Left kidney (tissue), 1 donor: ENCODE measurements at regions not wholly inside any gene's neighbourhood (a gene's known extent, or its start where the extent isn't known, plus 50 kb on each side); places are given as distances from the start of the nearest gene placed in this dataset.
"Not testable (repeated sequence)": the region's sequence is repeated elsewhere in the genome, so short reads cannot be mapped to it uniquely, and the experiment has no call there.

Experiments used
- DNase-seq: peaks from one replicate; pipeline ENCODE4 v3.0.0-alpha.2; 2013

DNA sequence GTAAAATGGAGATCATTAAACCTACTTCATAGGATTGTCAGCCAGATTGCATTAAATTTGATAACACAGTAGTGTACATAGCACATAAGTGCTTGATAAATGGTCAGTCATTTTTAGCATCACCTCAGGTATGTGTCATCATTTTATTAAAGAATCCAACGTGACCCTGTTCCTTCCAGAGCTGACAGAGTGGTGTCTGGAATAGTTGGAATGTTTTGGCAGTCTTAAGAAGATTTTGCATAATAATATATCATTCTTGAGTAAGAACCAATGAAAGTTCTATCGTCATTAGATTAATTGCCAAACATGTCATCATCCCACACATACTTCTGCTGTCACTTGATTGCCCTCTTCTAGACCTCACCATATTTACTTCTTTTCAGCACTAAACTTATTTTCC, 451.4 kb upstream of the POM121L12 start:
- DNase-seq, result no peak

DNA sequence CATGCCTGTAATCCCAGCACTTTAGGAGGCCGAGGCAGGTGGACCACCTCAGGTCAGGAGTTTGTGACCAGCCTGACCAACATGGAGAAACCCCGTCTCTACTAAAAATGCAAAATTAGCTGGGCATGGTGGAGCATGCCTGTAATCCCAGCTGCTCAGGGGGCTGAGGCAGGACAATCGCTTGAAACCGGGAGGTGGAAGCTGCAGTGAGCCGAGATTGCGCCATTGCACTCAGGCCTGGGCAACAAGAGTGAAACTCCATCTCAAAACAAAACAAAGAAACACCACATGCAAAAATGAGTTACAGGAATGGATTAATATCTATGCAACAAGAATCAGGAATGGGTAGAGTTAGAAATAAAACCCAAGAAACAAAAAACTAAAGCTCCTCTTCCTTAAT, 462.3 kb upstream of the POM121L12 start:
- DNase-seq, result not testable (repeated sequence)

GRCh38 chr7:52571026-52571425, 464.4 kb upstream of the POM121L12 start:
- no peak for DNase-seq

DNA sequence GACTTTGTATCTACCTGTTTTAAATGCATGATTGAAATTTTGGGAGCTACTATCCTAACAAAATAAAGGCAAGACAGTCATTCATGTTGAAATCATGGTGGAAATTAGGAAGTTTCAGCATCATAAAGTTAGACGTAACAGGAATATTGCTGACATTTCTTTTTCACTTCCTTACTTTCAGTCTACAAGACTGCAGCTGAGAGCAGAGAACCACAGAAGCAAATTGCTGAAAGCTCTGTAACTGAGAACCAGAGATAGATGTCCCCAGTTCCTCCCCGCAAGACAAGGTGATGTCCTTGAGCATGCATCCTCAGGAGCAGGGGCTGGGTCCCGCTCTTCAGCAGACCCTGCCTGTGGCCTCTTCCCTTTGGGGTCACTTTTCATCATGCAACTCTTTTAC, 466.3 kb upstream of the POM121L12 start:
- DNase-seq, result no peak

- DNase-seq, result no peak
Measured at GRCh38 chr7:52565974-52566373, 469.5 kb upstream of the POM121L12 start.

GRCh38 chr7:52555805-52556204, 479.6 kb upstream of the POM121L12 start:
- DNase-seq, result no peak

DNA sequence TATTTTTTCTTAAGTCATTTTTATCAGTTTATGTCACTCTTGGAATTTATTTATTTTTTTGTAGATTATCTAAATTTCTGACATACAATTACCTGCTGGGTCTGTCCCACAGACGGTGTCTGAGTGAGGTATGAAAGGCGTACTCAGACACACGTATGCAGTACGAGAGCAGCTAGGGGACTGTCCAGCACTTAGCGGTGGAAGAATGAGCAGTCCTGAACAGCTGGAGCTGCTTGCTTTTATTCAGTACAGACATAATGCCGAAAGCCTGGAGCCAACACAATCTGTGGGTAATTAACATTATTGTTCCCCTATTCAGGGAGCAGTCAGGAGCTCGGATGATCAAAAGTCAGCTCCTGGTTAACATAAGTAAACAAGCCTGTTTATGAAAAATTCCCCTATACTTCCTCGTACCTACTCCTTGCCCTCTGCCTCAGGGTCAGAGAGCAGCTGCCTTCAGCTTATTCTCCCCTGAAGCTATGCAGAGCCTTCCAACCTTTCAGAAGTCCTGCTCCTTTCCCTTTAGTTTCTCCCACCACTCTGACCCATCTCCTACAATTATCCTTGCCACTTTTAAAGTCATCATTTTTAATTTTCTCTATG, 488.0 kb upstream of the POM121L12 start:
- no peak for DNase-seq

- DNase-seq, result not testable (repeated sequence)
Measured at GRCh38 chr7:52541198-52541765, 494.2 kb upstream of the POM121L12 start.

- DNase-seq, result no peak
Measured at GRCh38 chr7:52540041-52540440, 495.4 kb upstream of the POM121L12 start.

DNA sequence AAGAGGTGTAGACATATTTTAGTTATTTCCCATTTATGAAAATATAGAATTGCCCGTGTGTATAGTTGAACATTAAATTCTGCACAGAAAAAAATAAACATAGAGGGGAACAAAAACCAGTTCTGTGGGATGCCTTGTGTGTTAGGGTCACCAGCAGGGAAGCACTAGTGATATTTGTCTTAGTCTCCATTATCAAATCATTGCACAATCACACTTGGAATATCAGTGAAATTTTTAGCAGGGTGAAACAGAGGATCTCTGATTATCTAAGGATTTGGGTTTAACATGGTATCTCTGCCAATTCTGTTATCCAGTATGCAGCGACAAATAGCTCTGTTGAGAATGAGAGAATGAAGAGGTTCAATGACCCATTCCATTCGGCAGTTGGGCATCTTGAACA, 496.0 kb upstream of the POM121L12 start:
- no peak for DNase-seq

DNA sequence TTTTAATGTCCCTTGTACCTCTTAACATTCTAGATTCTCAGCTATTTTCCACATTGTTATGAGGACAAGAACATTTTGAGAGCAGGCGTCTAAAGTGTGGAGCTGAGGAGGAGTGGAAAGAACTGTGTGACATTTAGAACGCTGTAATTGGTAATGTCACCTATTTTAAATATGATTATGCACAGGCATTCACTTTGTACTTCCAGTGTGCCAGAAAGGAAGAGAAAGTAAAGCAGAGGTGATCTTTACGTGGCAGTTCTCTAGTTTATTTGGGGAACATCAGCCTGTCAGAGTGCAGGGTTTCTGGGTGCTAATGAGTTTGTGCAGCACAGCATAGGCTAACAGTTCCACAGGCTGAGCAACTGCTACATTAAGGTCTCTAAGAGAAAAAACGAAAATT, 498.4 kb upstream of the POM121L12 start:
- DNase-seq, result no peak

DNA sequence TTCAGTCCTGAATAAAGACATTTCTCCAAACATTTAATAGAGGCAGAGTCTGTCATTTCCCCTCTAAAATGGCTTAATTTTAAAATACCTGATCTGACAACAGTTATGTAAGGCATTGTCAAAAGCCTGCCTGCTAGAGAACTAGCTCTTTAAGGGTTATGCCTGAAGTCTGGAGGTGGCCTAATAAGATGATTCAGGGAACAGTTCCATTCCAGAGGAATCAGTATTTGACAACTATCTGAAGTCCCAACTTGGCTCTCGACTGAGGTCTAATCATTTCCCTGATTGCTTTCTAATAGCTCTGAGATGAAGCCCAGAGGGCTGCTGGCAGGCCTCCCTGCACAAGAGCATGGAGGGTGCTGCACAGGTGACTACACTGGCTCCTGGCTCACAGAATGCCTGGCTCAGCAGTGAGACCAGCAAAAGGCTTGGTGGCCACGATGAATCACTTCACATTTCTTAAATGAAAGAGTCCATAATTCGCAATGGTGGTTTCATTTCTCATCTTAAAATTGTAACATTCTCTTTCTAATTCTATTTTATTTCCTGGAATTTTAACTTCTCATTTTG, 509.6 kb upstream of the POM121L12 start:
- DNase-seq, result no peak

- no peak for DNase-seq
Measured at GRCh38 chr7:52518869-52519268, 516.6 kb upstream of the POM121L12 start.

DNA sequence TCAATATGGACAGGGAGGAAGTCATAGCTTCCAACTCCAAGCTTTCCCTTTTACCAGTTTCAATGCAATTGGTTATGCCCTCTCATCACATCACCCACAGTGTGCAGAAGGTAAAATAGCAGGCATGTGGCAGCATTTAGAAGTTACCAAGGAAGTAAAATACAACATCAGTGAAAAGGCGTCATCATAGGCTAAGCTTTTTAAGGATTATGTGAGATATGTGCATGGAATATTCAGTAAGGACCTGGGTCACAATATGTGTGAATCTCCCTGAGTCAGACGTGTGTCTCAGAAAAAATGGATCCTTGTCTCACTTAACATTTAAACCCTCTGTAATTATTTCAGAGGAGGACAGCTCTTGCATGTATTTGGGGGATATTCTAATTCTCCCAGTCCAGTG, 522.8 kb upstream of the POM121L12 start:
- DNase-seq, result no peak

- no peak for DNase-seq
Measured at GRCh38 chr7:52507546-52508255, 527.7 kb upstream of the POM121L12 start.

DNA sequence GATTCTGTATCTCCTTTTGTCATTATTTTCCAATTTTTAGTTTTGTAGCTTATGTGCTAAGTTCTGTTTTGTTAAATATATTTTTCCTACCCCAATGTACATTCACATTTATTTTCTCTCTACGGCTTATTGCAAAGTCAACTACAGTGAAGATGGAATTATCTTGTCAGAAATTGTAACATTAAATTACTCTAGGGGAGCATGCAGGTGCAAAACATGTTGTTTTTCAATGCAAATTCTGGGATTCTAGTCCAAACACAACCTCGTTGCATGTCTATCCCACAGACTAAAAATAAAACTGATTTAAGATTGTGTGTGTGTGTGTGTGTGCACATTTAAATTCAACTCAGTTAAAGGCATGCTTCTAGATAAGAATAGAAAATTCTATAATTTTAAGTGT, 529.1 kb upstream of the POM121L12 start:
- DNase-seq, result no peak

- DNase-seq, result no peak
Measured at GRCh38 chr7:52504561-52504960, 530.9 kb upstream of the POM121L12 start.

GRCh38 chr7:52502281-52502680, 533.2 kb upstream of the POM121L12 start:
- no peak for DNase-seq

GRCh38 chr7:52501696-52502095, 533.7 kb upstream of the POM121L12 start:
- DNase-seq, result no peak

DNA sequence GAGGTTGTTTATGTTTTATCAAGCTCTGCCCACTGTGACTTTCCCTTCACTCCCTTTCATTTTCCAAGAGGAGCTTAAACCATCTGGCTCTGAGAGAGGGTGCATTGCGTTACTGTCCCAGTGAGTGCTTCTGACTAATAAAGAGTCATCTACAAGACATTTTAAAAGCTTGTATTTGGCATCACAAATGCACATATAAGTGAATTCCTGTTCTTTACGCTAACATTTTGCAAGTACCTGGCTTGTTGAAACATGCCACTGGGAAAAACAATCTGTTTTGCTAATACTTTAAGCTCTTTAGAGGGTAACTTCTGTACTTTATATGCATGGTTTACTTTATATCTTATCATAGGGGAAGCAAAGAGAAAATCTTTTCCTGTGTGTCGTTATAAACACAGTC, 534.6 kb upstream of the POM121L12 start:
- DNase-seq, result no peak

DNA sequence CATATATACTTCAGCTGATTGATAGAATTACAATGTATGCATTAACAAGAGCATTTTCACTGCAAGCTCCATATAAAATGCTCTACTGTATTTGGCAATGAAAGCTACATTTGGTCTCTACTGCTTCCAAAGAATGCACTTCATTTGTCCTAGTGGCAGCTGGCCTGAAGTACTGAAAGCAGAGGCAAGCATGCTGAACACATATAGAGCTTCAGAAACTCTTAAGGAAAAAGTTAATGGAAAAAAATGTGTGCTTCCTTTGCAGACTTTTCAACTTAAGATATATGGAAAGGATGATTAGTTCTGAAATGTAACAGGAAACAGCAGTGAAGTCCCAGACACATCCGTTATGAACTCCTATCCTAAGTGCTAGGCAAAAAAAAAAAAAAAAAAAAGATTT, 537.1 kb upstream of the POM121L12 start:
- no peak for DNase-seq

- no peak for DNase-seq
Measured at GRCh38 chr7:52486267-52486666, 549.2 kb upstream of the POM121L12 start.

GRCh38 chr7:52482076-52482475, 553.4 kb upstream of the POM121L12 start:
- DNase-seq, result no peak

- no peak for DNase-seq
Measured at GRCh38 chr7:52481571-52481970, 553.9 kb upstream of the POM121L12 start.
